ENCODE measurements at regions not wholly inside any gene's neighbourhood (a gene's known extent, or its start where the extent isn't known, plus 50 kb on each side); places are given as distances from the start of the nearest gene placed in this dataset.

DNA sequence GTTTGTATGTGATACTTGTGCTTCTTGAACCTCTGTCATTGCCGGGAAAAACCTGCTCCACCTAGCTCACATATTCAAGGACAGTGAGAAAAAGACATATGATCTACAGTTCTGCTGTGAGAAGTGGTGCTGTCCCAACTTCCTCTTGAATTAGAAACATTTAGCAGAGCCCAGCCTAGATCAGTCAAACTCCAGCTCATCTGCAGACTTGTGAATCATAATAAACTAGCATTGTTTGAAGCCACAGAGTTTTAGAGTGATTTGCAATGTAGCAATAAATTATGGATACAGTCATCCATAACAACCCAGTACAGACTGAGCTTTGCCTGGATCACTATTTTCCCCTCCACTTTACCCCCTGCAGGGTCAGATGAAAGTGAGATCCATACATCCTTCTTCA, 497.8 kb downstream of the PLA2G4A start:
- H3K4me3 ChIP-seq (replicated peaks; ENCODE audit: low read depth, low read length), result no peak overlapping the region
- TF ChIP-seq, protein P1, sequence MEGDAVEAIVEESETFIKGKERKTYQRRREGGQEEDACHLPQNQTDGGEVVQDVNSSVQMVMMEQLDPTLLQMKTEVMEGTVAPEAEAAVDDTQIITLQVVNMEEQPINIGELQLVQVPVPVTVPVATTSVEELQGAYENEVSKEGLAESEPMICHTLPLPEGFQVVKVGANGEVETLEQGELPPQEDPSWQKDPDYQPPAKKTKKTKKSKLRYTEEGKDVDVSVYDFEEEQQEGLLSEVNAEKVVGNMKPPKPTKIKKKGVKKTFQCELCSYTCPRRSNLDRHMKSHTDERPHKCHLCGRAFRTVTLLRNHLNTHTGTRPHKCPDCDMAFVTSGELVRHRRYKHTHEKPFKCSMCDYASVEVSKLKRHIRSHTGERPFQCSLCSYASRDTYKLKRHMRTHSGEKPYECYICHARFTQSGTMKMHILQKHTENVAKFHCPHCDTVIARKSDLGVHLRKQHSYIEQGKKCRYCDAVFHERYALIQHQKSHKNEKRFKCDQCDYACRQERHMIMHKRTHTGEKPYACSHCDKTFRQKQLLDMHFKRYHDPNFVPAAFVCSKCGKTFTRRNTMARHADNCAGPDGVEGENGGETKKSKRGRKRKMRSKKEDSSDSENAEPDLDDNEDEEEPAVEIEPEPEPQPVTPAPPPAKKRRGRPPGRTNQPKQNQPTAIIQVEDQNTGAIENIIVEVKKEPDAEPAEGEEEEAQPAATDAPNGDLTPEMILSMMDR (IDR thresholded peaks at IDR 0.05; ENCODE audit: low read length, missing control alignments), result no peak
- DNase-seq (ENCODE audit: low read depth), result no peak

DNA sequence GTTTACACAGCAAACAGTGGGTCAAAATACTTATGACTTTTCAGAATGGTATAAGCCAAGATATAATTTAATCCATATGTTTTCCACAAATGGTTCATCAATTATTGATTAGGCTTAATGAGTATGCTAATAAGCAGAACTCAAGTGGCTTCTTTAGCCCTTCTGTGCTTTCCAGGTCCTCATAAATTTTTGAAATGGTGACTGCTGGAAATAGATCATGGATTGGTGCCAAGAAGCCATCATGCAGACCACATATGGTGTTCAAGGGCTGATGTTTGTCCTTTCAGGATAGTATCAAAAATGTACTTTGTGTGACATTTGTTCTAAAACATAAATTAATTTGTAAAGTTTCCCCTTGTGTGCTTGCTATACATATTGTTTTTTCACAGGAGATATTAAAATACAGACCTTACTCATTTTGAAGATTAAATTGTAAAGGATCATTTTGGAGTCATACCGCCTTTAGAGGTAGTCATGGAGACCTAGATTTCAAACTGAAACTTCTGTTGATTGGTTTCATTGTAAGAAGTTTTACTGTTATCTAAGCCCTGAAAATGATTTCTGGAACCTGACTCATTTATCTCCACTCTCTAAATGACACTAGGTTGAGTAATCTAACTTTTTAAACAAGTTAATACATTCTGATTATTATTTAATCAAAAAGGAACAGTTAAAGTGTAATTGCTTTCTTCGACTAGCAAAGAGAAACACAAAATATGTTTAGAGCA, 507.9 kb downstream of the PLA2G4A start:
- TF ChIP-seq, protein P1 (IDR thresholded peaks at IDR 0.05; ENCODE audit: low read length, missing control alignments), result no peak
- no peak for DNase-seq (ENCODE audit: low read depth)
- no peak overlapping the region for H3K4me3 ChIP-seq (replicated peaks; ENCODE audit: low read depth, low read length)

DNA sequence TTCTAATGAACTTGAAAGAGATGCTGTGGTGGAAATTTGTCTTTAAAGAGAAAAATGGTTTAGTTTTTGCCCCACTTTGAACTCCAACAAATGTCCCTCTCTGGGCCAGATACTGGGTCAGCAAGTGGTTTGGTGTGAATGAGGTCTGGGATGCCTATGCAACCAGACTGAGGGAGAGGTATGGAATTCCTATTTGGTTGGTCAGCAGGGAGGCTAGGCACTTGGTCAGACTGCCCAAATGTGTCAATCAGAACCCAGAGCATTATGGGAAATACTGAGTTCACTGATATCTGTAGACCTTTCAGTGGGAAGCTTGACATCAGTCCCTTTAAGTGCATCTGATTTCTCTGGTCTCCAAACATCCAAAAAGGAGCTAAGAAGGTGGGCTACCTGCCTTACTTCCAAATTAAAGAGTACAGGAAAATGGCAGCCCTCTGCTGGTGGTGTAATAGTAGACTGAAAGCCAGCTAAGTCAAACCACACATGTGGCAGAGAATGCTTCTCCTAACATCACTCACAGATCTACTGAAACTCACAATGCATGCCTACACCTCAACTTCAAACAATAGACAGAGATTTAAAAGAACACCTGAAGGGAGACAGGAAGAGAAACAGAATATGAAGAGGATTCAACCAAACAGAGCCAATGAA, 510.1 kb downstream of the PLA2G4A start:
- no peak overlapping the region for H3K4me3 ChIP-seq (replicated peaks; ENCODE audit: low read depth, low read length)
- TF ChIP-seq, protein P1 (IDR thresholded peaks at IDR 0.05; ENCODE audit: low read length, missing control alignments), result no peak
- no peak for DNase-seq (ENCODE audit: low read depth)

DNA sequence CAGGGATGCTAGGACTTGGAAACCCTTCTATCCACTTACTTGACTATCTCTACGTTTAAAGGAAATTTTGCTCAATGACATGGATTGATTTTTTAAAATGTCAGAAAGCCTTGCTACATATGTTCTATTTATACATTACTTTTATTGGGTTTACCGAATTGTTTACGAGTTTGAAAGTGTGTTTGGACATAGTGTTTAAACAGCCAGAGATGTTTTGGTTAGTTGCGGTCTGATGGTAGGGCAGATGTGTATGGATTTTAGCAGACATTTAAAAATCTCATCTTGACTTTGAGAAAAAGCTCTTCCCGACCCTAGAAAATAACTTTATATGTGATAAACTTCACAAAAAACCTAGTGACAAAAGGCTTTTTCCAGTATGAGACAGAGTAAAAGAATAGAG, 513.7 kb downstream of the PLA2G4A start:
- no peak overlapping the region for H3K4me3 ChIP-seq (replicated peaks; ENCODE audit: low read depth, low read length)
- TF ChIP-seq, protein P1 (IDR thresholded peaks at IDR 0.05; ENCODE audit: low read length, missing control alignments), result no peak
- DNase-seq (ENCODE audit: low read depth), result no peak

DNA sequence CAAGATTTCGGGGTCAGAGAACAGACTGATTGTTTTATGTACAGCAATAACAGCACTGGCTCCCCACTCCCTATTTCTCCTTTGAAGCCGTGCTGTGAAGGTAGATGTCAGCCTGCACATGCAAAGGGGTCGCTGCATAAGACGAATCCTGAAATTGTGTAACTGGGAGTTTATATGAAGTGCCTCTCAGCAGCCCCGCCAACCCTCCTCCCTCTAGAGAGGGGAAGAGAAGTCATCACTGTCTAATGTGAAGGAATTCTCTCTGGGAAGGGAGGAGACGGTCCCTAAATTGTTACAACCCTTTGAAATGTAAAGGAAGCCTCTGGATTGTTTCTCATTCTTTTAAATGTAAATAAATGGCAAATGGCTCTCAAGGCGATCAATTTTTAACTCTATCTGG, 545.3 kb downstream of the PLA2G4A start:
- TF ChIP-seq, protein P1 (IDR thresholded peaks at IDR 0.05; ENCODE audit: low read length, missing control alignments), result no peak
- H3K4me3 ChIP-seq (replicated peaks; ENCODE audit: low read depth, low read length), result no peak overlapping the region
- DNase-seq (ENCODE audit: low read depth), result no peak

GRCh38 chr1:187374742-187375141, 546.0 kb downstream of the PLA2G4A start:
- DNase-seq (ENCODE audit: low read depth), result no peak
- TF ChIP-seq, protein P1 (IDR thresholded peaks at IDR 0.05; ENCODE audit: low read length, missing control alignments), result no peak
- H3K4me3 ChIP-seq (replicated peaks; ENCODE audit: low read depth, low read length), result no peak overlapping the region
